CD4-positive, alpha-beta T cell (primary cell): ENCODE measurements at regions not wholly inside any gene's neighbourhood (a gene's known extent, or its start where the extent isn't known, plus 50 kb on each side); places are given as distances from the start of the nearest gene placed in this dataset.

Experiments
- ATAC-seq: fragments of 200-7000 bp; cut with Tn5 transposase; one replicate; pipeline ENCODE4 v1.10.0; 2022; ENCODE audit warnings: mild to moderate bottlenecking; ENCODE audit not compliant: poor library complexity
- CTCF ChIA-PET: fragments of 350-600 bp; sonication (Branson Sonifier 250); formaldehyde crosslinking; loops from one replicate; lab custom pipeline; 2021; ENCODE audit warnings: antibody characterized with exemption, inconsistent platforms; lab: Charles Lee
- POLR2A ChIA-PET: fragments of 350-600 bp; sonication (Branson Sonifier 250); formaldehyde crosslinking; loops from one replicate; lab custom pipeline; 2021; ENCODE audit warnings: antibody characterized with exemption, inconsistent platforms; lab: Charles Lee
- DNase-seq, 14 experiments: peaks; one replicate each; pipeline ENCODE4 v3.0.0-alpha.2; 2013 to 2020; ENCODE audit warnings: mixed read lengths in 2 of 14
- H3K27ac ChIP-seq, 2 donors: one replicate each; pipeline versions ENCODE4 v1.5.1 to v1.7.0; 2013; ENCODE audit warnings: low read length in 2 of 2, low read depth in 1 of 2, mild to moderate bottlenecking in 1 of 2
- H3K27me3 ChIP-seq, 2 experiments: 1 replicate in 1 of 2; 2 replicates in 1 of 2; pipeline versions ENCODE4 v1.6.1 to v1.7.0; 2013; ENCODE audit warnings: low read length in 2 of 2, control low read depth in 1 of 2, mild to moderate bottlenecking in 1 of 2, moderate library complexity in 1 of 2; ENCODE audit not compliant: insufficient read depth in 2 of 2, control insufficient read depth in 1 of 2
- H3K36me3 ChIP-seq: one replicate; pipeline ENCODE4 v1.6.1; 2013; ENCODE audit warnings: low read length, control low read depth; ENCODE audit not compliant: insufficient read depth
- H3K4me1 ChIP-seq: one replicate; pipeline ENCODE4 v1.6.1; 2013; ENCODE audit warnings: low read length, control low read depth; ENCODE audit not compliant: insufficient read depth
- H3K4me3 ChIP-seq: one replicate; pipeline ENCODE4 v1.5.1; 2013; ENCODE audit warnings: mild to moderate bottlenecking, low read length, moderate library complexity
- H3K9me3 ChIP-seq, 2 experiments: 1 replicate in 1 of 2; 2 replicates in 1 of 2; pipeline versions ENCODE4 v1.6.1 to v1.7.0; 2013; ENCODE audit warnings: low read length in 2 of 2, mild to moderate bottlenecking in 2 of 2, control low read depth in 1 of 2, moderate library complexity in 1 of 2; ENCODE audit not compliant: control insufficient read depth in 1 of 2, insufficient read depth in 1 of 2
- H3K27ac Mint-ChIP-seq: one replicate; pipeline ENCODE4 v1.8.0; 2020; ENCODE audit warnings: mixed read lengths
- H3K27me3 Mint-ChIP-seq: one replicate; pipeline ENCODE4 v1.8.0; 2021; ENCODE audit warnings: mixed read lengths
- H3K36me3 Mint-ChIP-seq: one replicate; pipeline ENCODE4 v1.8.0; 2021; ENCODE audit warnings: low read depth, mixed read lengths
- H3K4me1 Mint-ChIP-seq: one replicate; pipeline ENCODE4 v1.8.0; 2021; ENCODE audit warnings: low read depth, mixed read lengths
- H3K4me3 Mint-ChIP-seq: one replicate; pipeline ENCODE4 v1.8.0; 2020; ENCODE audit warnings: mild to moderate bottlenecking, mixed read lengths
- H3K9me3 Mint-ChIP-seq: one replicate; pipeline ENCODE4 v1.8.0; 2020; ENCODE audit warnings: mixed read lengths
- intact Hi-C, 2 experiments: fragments of 100-400 bp; cut with DNase I in 1 of 2; cut with micrococcal nuclease in 1 of 2; formaldehyde crosslinking; loops; one replicate each; pipeline versions ENCODE4 v1.15.1 to v1.9.0; 2023 to 2025; cut with DNase I, micrococcal nuclease
- TF ChIP-seq, protein P1 (sequence below): fragments of 200-600 bp; IDR thresholded peaks from one replicate; pipeline ENCODE4 v1.8.0; 2022; ENCODE audit warnings: antibody characterized with exemption, mild to moderate bottlenecking

DNA sequence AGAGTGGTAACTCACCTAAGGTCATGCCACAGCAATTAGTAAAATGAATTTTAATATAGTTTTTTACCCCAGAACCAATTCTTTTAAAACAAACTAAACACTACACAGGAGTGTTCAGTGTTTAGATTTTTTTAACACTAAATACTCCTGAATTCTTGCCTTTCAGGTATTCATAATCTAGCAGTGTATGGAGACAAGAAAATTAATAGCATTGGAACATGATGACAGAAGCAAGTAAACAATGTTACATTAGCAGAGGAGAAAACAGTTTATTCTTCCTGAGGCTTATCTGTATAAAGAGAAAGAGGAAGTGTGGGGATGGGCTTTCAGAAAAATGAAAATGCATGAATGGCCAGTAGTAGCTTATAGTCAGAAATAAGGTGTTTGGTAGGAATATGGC is 222.1 kb upstream of the FAT3 start:
- ATAC-seq: no peak
- Histone ChIP-seq H3K36me3 (no peaks in the 10 kb centered on the region), H3K4me1 (no peaks in the 10 kb centered on the region), H3K4me3 (no peak overlapping the region), H3K27me3 (no peaks in the 10 kb centered on the region), H3K27ac (no peak overlapping the region), H3K9me3 (no peaks in the 10 kb centered on the region)
- Mint-ChIP-seq H3K4me3 (no peak overlapping the region), H3K27me3 (no peaks in the 10 kb centered on the region), H3K36me3 (no peaks in the 10 kb centered on the region), H3K27ac (no peak overlapping the region), H3K4me1 (no peaks in the 10 kb centered on the region), H3K9me3 (peaks cover 2% of the 10 kb centered on the region)
- POLR2A ChIA-PET: no interaction called here
- intact Hi-C loops: no loop called here
- CTCF ChIA-PET: no interaction called here
- DNase-seq: no peak
- TF ChIP-seq, protein P1, sequence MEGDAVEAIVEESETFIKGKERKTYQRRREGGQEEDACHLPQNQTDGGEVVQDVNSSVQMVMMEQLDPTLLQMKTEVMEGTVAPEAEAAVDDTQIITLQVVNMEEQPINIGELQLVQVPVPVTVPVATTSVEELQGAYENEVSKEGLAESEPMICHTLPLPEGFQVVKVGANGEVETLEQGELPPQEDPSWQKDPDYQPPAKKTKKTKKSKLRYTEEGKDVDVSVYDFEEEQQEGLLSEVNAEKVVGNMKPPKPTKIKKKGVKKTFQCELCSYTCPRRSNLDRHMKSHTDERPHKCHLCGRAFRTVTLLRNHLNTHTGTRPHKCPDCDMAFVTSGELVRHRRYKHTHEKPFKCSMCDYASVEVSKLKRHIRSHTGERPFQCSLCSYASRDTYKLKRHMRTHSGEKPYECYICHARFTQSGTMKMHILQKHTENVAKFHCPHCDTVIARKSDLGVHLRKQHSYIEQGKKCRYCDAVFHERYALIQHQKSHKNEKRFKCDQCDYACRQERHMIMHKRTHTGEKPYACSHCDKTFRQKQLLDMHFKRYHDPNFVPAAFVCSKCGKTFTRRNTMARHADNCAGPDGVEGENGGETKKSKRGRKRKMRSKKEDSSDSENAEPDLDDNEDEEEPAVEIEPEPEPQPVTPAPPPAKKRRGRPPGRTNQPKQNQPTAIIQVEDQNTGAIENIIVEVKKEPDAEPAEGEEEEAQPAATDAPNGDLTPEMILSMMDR: no peak

DNA sequence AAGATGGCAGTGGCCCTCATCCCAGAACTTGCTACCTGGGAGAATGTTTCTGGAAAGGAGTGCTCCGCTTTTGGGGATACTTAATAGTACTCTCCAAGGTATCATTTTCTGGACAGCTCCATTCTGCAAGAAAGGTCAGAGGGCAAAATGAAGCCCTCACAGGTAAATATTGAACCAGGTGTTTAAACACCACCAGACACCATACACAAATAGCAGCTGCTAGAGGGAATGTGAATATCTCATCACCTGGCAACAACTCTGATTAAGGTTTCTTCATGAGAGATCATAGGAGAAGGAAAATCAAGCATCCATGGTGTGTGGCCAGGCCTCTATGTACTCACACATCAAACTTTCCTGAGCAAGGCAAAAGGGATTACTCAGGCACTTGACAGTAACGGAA is 226.1 kb upstream of the FAT3 start:
- no peaks in the 10 kb centered on the region for H3K4me1 Mint-ChIP-seq
- CTCF ChIA-PET: no interaction called here
- H3K36me3 ChIP-seq: no peaks in the 10 kb centered on the region
- DNase-seq: no peak
- no peaks in the 10 kb centered on the region for H3K4me1 ChIP-seq
- intact Hi-C loops: loop anchor here in 1 of 2 experiments (10.0 kb wide), 1 partner anchor 64 kb away; no protein-coding TSS in a partner anchor
- no peak overlapping the region for H3K27ac Mint-ChIP-seq
- peaks cover 0 to 5% of the 10 kb centered on the region in 2 experiments for H3K9me3 ChIP-seq
- no peak for ATAC-seq
- H3K27me3 ChIP-seq: no peaks in the 10 kb centered on the region
- no peaks in the 10 kb centered on the region for H3K36me3 Mint-ChIP-seq
- TF ChIP-seq, protein P1: no peak
- H3K9me3 Mint-ChIP-seq: peaks cover 2% of the 10 kb centered on the region
- H3K4me3 ChIP-seq: no peak overlapping the region
- H3K27ac ChIP-seq: no peak overlapping the region
- H3K27me3 Mint-ChIP-seq: no peaks in the 10 kb centered on the region
- POLR2A ChIA-PET: no interaction called here
- no peak overlapping the region for H3K4me3 Mint-ChIP-seq

DNA sequence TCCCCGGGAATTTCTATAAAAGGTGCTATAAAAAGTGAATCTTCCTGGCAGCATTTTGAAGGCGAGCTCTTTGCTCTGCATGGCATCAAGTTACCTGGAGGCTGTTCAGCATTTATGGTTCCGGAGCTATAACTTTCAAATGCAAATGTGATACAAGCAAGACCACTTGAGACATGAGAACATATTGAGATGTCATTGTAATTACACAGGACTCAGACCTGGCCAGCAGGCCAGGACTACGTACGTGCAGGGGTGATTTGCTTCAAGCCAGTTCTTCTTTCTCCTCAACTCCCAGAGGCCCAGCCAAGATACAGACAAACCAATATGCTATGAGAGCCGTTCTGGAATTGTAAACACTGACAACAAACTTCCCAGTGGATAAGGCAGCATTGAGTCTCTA is 227.4 kb upstream of the FAT3 start:
- H3K4me3 ChIP-seq: no peak overlapping the region
- no peaks in the 10 kb centered on the region for H3K4me1 ChIP-seq
- intact Hi-C loops: loop anchor here in 1 of 2 experiments (10.0 kb wide), 1 partner anchor 62 kb away; no protein-coding TSS in a partner anchor
- no peaks in the 10 kb centered on the region for H3K36me3 ChIP-seq
- CTCF ChIA-PET: no interaction called here
- Mint-ChIP-seq H3K4me3 (no peak overlapping the region), H3K9me3 (peaks cover 2% of the 10 kb centered on the region), H3K27ac (no peak overlapping the region), H3K27me3 (no peaks in the 10 kb centered on the region), H3K36me3 (no peaks in the 10 kb centered on the region), H3K4me1 (no peaks in the 10 kb centered on the region)
- no peak for DNase-seq
- H3K9me3 ChIP-seq: peaks cover 0 to 5% of the 10 kb centered on the region in 2 experiments
- no peak for ATAC-seq
- H3K27me3 ChIP-seq: no peaks in the 10 kb centered on the region
- no peak overlapping the region for H3K27ac ChIP-seq
- TF ChIP-seq, protein P1: no peak
- POLR2A ChIA-PET: no interaction called here
